ENCODE measurements at regions not wholly inside any gene's neighbourhood (a gene's known extent, or its start where the extent isn't known, plus 50 kb on each side); places are given as distances from the start of the nearest gene placed in this dataset.

DNA sequence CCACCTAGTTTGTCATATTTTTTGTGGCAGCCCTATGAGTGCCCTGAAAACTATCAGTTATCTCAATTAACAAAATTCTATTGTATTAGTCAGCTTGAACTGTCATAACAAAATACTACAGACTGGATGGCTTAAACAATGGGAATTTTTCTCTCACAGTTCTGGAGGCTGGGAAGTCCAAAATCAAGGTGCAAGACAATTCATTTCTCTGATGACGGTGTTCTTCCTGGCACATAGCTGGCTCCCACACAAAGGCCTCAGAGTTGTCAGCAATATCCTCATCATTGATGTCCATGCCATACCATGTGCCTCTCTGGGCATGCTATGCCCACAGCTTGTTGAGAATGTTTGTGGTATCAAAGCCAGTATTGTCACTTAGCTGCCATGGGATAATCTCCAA is 691.9 kb downstream of the NR2F1-AS1 start:
- DNase-seq (ENCODE audit: low spot score): no peak
- TF ChIP-seq, protein P1, sequence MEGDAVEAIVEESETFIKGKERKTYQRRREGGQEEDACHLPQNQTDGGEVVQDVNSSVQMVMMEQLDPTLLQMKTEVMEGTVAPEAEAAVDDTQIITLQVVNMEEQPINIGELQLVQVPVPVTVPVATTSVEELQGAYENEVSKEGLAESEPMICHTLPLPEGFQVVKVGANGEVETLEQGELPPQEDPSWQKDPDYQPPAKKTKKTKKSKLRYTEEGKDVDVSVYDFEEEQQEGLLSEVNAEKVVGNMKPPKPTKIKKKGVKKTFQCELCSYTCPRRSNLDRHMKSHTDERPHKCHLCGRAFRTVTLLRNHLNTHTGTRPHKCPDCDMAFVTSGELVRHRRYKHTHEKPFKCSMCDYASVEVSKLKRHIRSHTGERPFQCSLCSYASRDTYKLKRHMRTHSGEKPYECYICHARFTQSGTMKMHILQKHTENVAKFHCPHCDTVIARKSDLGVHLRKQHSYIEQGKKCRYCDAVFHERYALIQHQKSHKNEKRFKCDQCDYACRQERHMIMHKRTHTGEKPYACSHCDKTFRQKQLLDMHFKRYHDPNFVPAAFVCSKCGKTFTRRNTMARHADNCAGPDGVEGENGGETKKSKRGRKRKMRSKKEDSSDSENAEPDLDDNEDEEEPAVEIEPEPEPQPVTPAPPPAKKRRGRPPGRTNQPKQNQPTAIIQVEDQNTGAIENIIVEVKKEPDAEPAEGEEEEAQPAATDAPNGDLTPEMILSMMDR (IDR thresholded peaks at IDR 0.05): no peak
- H3K27ac ChIP-seq: no peak overlapping the region
- no peak overlapping the region for H3K4me3 ChIP-seq

DNA sequence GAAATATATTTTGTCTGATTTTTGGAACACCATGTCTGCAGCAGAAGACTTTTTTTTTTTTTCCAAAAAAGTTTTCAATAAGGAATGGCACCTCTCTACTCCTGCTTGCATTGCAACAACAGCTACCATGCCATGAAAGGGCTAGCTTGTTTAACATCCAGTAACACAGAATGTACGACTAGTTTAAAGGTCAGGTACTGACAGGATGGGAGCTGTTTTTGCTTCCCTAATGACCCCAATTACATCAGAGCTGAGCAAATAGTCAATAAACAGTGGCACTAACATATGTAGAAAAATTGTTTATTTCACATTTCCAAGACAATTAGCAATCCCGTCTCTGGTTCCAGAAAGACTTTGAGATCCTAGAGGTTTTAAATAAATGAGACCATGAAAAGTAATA is 693.8 kb downstream of the NR2F1-AS1 start:
- Histone ChIP-seq H3K27ac (no peak overlapping the region), H3K4me3 (no peak overlapping the region)
- DNase-seq (ENCODE audit: low spot score): no peak
- TF ChIP-seq, protein P1 (IDR thresholded peaks at IDR 0.05): no peak

DNA sequence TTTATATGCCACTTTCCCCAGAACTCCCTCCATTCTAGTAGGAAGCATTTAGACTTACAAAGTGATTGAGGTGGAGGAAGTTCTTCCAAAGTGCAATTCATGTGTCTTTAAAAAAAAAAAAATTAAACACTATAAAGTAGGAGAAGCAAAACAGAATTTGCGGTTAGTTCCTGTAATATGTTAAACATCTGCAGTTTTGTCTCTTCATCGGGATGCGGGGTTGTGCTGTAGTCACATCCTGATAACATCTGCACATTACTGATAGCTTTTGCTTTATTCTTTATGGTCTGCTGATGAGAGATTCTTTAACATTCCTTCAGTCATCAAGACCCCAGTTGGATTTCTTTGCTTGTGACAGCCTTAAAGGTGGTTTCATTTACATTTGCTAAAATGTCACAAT is 694.3 kb downstream of the NR2F1-AS1 start:
- Histone ChIP-seq H3K4me3 (no peak overlapping the region), H3K27ac (no peak overlapping the region)
- TF ChIP-seq, protein P1 (IDR thresholded peaks at IDR 0.05): no peak
- no peak for DNase-seq (ENCODE audit: low spot score)

DNA sequence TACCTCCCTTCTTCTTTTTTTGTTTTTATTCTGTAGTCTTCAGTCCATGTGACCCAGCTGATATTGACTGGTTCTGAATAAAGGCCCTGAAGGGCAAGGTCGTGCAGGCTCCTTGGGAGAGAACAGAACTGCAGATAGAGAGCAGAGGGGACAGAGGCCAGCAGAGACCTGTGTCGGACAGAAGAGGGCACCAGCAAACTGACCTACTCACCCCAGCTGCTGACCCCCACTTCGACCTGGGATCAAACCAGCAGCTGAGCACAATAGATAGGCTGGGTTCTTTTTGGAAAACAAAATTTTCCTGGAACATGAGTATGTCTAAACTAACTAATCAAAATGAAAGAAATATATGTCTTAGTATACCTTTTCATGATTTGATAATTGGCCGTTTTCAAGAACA is 695.1 kb downstream of the NR2F1-AS1 start:
- no peak for DNase-seq (ENCODE audit: low spot score)
- Histone ChIP-seq H3K27ac (no peak overlapping the region), H3K4me3 (no peak overlapping the region)
- TF ChIP-seq, protein P1 (IDR thresholded peaks at IDR 0.05): no peak

DNA sequence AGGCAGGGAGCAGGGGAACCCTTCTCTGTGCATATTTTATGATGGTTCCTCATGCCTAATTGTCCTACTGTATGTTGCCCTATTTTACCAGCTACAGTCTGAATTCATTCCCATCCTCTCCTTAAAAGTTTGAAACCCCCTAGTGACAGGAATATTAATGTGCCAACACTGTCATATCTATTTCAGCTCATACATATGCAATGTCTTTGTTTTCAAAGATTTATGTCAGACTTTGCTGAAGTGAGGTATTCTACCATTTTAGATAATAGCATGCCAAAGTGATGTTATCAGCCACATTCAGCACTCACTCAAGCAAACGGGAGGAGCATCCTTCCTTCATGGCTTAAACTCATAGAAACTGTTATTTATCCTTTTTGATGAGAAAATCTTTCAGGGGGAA is 696.5 kb downstream of the NR2F1-AS1 start:
- H3K27ac ChIP-seq: no peak overlapping the region
- H3K4me3 ChIP-seq: no peak overlapping the region
- no peak for DNase-seq (ENCODE audit: low spot score)
- TF ChIP-seq, protein P1 (IDR thresholded peaks at IDR 0.05): no peak

DNA sequence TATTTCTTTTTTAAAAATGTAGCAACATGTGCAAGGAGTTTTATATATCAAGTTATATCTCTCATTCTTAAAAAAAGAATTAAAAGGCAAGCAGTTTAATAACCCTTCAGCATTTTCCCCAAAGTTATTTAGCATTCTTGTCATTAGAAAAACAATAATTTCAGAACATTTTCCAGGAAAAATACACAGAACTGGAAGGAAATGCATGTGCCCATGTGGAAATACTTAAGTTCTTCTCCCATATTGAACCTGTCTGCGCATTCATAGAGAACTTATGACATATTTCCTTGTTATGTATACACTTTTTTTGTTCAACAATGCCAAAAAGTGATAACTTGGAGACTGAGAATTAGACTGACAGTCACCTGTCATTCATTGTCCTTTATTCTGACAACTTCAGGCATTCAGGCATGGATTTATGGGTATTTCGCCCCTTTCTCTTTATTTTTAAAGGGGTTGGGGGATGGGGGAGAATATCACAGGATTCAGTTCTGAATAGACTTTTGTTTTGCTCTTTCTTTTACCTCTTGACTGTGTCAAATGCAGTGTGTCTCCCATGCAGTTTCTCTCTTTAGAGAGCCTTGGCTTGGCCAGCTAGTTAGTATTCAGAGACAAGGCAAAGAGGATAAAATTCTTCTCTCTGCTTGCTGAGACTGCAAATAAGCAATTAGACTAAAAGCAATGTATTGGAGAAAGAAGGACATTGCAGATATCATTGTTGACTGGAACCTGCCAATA is 701.0 kb downstream of the NR2F1-AS1 start:
- no peak for DNase-seq (ENCODE audit: low spot score)
- H3K27ac ChIP-seq: no peak overlapping the region
- TF ChIP-seq, protein P1 (IDR thresholded peaks at IDR 0.05): no peak
- H3K4me3 ChIP-seq: no peak overlapping the region

DNA sequence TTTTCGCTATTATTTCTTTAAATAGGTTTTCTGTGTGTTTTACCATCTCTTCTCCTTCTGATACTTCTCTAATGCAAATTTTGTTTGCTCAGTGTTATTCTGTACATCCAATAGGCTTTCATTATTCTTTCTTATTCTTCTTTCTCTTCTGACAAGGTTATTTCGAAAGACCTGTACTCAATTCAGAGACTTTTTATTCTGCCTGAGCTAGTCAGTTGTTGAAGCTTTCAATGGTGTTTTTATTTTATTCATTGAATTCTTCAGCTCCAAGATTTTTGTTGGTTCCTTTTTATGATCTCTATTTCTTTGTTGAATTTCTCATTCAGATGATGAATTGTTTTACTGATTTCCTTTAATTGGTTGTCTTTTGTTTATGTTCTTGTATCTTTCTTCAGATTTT is 706.2 kb downstream of the NR2F1-AS1 start:
- H3K4me3 ChIP-seq: no peak overlapping the region
- no peak for DNase-seq (ENCODE audit: low spot score)
- TF ChIP-seq, protein P1 (IDR thresholded peaks at IDR 0.05): no peak
- no peak overlapping the region for H3K27ac ChIP-seq
